ENCODE measurements at regions not wholly inside any gene's neighbourhood (a gene's known extent, or its start where the extent isn't known, plus 50 kb on each side); places are given as distances from the start of the nearest gene placed in this dataset.

- TF ChIP-seq CTCF (IDR thresholded peaks at IDR 0.05), result no peak
- TF ChIP-seq POLR2AphosphoS5 (IDR thresholded peaks at IDR 0.05), result no peak
- TF ChIP-seq POLR2A (IDR thresholded peaks at IDR 0.05), result no peak
- TF ChIP-seq EP300 (IDR thresholded peaks at IDR 0.05), result no peak
These were observed 199.0 kb downstream of the SOD2 start for GRCh38 chr6:159493898-159494585.

Data from upper lobe of left lung (tissue), 4 donors.